HEK293 (cell line): ENCODE measurements at regions not wholly inside any gene's neighbourhood (a gene's known extent, or its start where the extent isn't known, plus 50 kb on each side); places are given as distances from the start of the nearest gene placed in this dataset.

Experiments
- ZNF248 ChIP-seq: fragments of 450-650 bp; formaldehyde crosslinking; IDR thresholded peaks from 2 replicates; pipeline ENCODE4 v1.5.1; 2017; ENCODE audit warnings: missing biosample characterization, missing genetic modification characterization
- ZNF426 ChIP-seq: fragments of 450-650 bp; formaldehyde crosslinking; IDR thresholded peaks from 2 replicates; pipeline ENCODE4 v1.5.1; 2017; ENCODE audit warnings: missing biosample characterization, missing genetic modification characterization, mild to moderate bottlenecking, inconsistent platforms, moderate library complexity
- TF ChIP-seq, protein P1 (sequence below): fragments of 450-650 bp; formaldehyde crosslinking; IDR thresholded peaks from 2 replicates; pipeline ENCODE4 v1.5.1; 2016; ENCODE audit warnings: missing biosample characterization, missing genetic modification characterization

DNA sequence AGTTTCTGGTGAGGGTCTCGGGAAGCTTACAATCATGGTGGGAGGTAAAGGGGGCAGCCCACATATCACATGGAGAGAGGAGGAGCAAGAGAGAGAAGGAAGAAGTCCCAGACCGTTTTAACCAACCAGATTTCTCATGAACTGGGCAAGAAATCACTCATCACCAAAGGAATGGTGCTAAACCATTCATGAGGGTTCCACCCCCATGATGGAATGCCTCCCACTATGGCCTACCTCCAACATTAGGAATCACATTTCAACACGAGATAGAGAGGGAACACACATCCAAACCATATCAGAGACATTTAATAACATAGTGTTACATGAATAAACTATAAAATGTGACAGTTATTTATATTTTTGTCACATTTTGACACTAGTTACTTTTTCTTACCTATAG is 214.8 kb upstream of the MAGI2 start:
- TF ChIP-seq, protein P1, sequence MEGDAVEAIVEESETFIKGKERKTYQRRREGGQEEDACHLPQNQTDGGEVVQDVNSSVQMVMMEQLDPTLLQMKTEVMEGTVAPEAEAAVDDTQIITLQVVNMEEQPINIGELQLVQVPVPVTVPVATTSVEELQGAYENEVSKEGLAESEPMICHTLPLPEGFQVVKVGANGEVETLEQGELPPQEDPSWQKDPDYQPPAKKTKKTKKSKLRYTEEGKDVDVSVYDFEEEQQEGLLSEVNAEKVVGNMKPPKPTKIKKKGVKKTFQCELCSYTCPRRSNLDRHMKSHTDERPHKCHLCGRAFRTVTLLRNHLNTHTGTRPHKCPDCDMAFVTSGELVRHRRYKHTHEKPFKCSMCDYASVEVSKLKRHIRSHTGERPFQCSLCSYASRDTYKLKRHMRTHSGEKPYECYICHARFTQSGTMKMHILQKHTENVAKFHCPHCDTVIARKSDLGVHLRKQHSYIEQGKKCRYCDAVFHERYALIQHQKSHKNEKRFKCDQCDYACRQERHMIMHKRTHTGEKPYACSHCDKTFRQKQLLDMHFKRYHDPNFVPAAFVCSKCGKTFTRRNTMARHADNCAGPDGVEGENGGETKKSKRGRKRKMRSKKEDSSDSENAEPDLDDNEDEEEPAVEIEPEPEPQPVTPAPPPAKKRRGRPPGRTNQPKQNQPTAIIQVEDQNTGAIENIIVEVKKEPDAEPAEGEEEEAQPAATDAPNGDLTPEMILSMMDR (tag by site-specific recombination), result no peak
- no peak for TF ChIP-seq ZNF426 (tag by site-specific recombination)
- TF ChIP-seq ZNF248 (tag by site-specific recombination), result no peak
